Tibial artery (tissue), 4 donors: ENCODE measurements at regions not wholly inside any gene's neighbourhood (a gene's known extent, or its start where the extent isn't known, plus 50 kb on each side); places are given as distances from the start of the nearest gene placed in this dataset.

Source experiments
- DNase-seq, 2 donors: peaks; one replicate each; pipeline ENCODE4 v3.0.0-alpha.2; 2019
- H3K27ac ChIP-seq, 2 donors: fragments of 200-600 bp; sonication (generic) in 1 of 2; 1 replicate in 1 of 2; 2 replicates in 1 of 2; pipeline ENCODE4 v1.5.1; 2018 to 2019; ENCODE audit warnings: mild to moderate bottlenecking in 1 of 2
- H3K27me3 ChIP-seq, 2 donors: fragments of 200-600 bp; sonication (generic) in 1 of 2; one replicate each; pipeline versions ENCODE4 v1.5.1 to v1.6.0; 2016 to 2019
- H3K36me3 ChIP-seq, 3 donors: fragments of 200-600 bp; sonication (generic) in 2 of 3; one replicate each; pipeline ENCODE4 v1.5.1; 2016 to 2019; ENCODE audit warnings: mild to moderate bottlenecking in 2 of 3
- H3K4me1 ChIP-seq, 4 donors: fragments of 200-600 bp; sonication (generic) in 2 of 4; 1 replicate in 3 of 4; 2 replicates in 1 of 4; pipeline ENCODE4 v1.5.1; 2016 to 2019
- H3K4me3 ChIP-seq, 2 donors: fragments of 200-600 bp; sonication (generic) in 1 of 2; 1 replicate in 1 of 2; 2 replicates in 1 of 2; pipeline ENCODE4 v1.5.1; 2018 to 2019; ENCODE audit warnings: mild to moderate bottlenecking in 2 of 2
- H3K9me3 ChIP-seq, 3 donors: fragments of 200-600 bp; sonication (generic) in 1 of 3; one replicate each; pipeline ENCODE4 v1.5.1; 2016 to 2019
- CTCF ChIP-seq, 2 experiments: fragments of 200-600 bp in 1 of 2; fragments of 450-650 bp in 1 of 2; IDR thresholded peaks; one replicate each; pipeline ENCODE4 v1.5.1; 2017 to 2019; ENCODE audit warnings: antibody characterized with exemption in 2 of 2, mild to moderate bottlenecking in 1 of 2, moderate library complexity in 1 of 2
- intact Hi-C: fragments of 100-400 bp; cut with DNase I; formaldehyde crosslinking; loops from one replicate; pipeline ENCODE4 v1.15.0; 2023; ENCODE audit warnings: low total_unique reads

GRCh38 chr5:85010014-85010562, 625.4 kb upstream of the EDIL3 start:
- no peak for TF ChIP-seq CTCF (IDR thresholded peaks at IDR 0.05)
- Histone ChIP-seq H3K4me3 (no peak overlapping the region), H3K36me3 (no peaks in the 10 kb centered on the region), H3K27me3 (no peaks in the 10 kb centered on the region), H3K4me1 (no peaks in the 10 kb centered on the region), H3K9me3 (no peaks in the 10 kb centered on the region), H3K27ac (no peak overlapping the region)
- intact Hi-C loops = no loop called here
- no peak for DNase-seq

- Histone ChIP-seq H3K9me3 (peaks cover 0 to 5% (median 0%) of the 10 kb centered on the region in 3 donors), H3K27ac (no peak overlapping the region), H3K4me1 (no peaks in the 10 kb centered on the region), H3K36me3 (no peaks in the 10 kb centered on the region), H3K4me3 (no peak overlapping the region), H3K27me3 (no peaks in the 10 kb centered on the region)
- no peak for TF ChIP-seq CTCF (IDR thresholded peaks at IDR 0.05)
- DNase-seq = no peak
- intact Hi-C loops = no loop called here
Observed at GRCh38 chr5:85017261-85017660, 632.6 kb upstream of the EDIL3 start.

- intact Hi-C loops = no loop called here
- H3K9me3 ChIP-seq = no peaks in the 10 kb centered on the region
- TF ChIP-seq CTCF (IDR thresholded peaks at IDR 0.05) = no peak
- H3K36me3 ChIP-seq = no peaks in the 10 kb centered on the region
- H3K4me3 ChIP-seq = no peak overlapping the region
- H3K27me3 ChIP-seq = no peaks in the 10 kb centered on the region
- no peak for DNase-seq
- no peak overlapping the region for H3K27ac ChIP-seq
- no peaks in the 10 kb centered on the region for H3K4me1 ChIP-seq
Observed at GRCh38 chr5:85030316-85031084, 645.8 kb upstream of the EDIL3 start.

- Histone ChIP-seq H3K4me1 (no peaks in the 10 kb centered on the region), H3K27ac (no peak overlapping the region), H3K36me3 (no peaks in the 10 kb centered on the region), H3K9me3 (no peaks in the 10 kb centered on the region), H3K4me3 (no peak overlapping the region), H3K27me3 (no peaks in the 10 kb centered on the region)
- intact Hi-C loops = no loop called here
- TF ChIP-seq CTCF (IDR thresholded peaks at IDR 0.05) = no peak
- no peak for DNase-seq
Observed at GRCh38 chr5:85049020-85049419, 664.3 kb upstream of the EDIL3 start.

GRCh38 chr5:85052826-85053225, 668.1 kb upstream of the EDIL3 start:
- no peak for DNase-seq
- intact Hi-C loops = no loop called here
- Histone ChIP-seq H3K4me1 (no peaks in the 10 kb centered on the region), H3K36me3 (no peaks in the 10 kb centered on the region), H3K27ac (no peak overlapping the region), H3K27me3 (no peaks in the 10 kb centered on the region), H3K9me3 (no peaks in the 10 kb centered on the region), H3K4me3 (no peak overlapping the region)
- TF ChIP-seq CTCF (IDR thresholded peaks at IDR 0.05) = no peak
